IMR-90 (cell line): ENCODE measurements at regions not wholly inside any gene's neighbourhood (a gene's known extent, or its start where the extent isn't known, plus 50 kb on each side); places are given as distances from the start of the nearest gene placed in this dataset.

Experiments
- ATAC-seq: fragments of 200-7000 bp; cut with Tn5 transposase; 2 replicates; pipeline ENCODE4 v1.9.1; 2020; ENCODE audit warnings: low read depth, mild to moderate bottlenecking, moderate library complexity
- BruUV-seq: library from RNA; stranded (reverse); fragments of 400-500 nt; replicated peaks from 2 replicates; lab custom pipeline; 2021; lab: Mats Ljungman, UMichigan
- CTCF ChIA-PET: fragments of 300-600 bp; formaldehyde crosslinking; extraction: SDS; loops from one replicate; lab custom pipeline; 2021; ENCODE audit warnings: antibody characterized with exemption; lab: Yijun Ruan, JAX
- POLR2A ChIA-PET: fragments of 300-600 bp; sonication (Branson Sonifier 250); formaldehyde crosslinking; loops from one replicate; lab custom pipeline; 2022; ENCODE audit warnings: antibody characterized with exemption; ENCODE audit not compliant: unreplicated experiment; lab: Charles Lee
- DNase-seq: peaks from one replicate; pipeline ENCODE4 v3.0.0; 2013
- H2AFZ ChIP-seq: replicated peaks from 2 replicates; pipeline ENCODE3; 2013; ENCODE audit warnings: low read length, mild to moderate bottlenecking; ENCODE audit not compliant: poor library complexity
- H2AK5ac ChIP-seq: 2 replicates; pipeline ENCODE4 v1.6.1; 2013; ENCODE audit warnings: low read depth, low read length, inconsistent platforms
- H2AK9ac ChIP-seq: replicated peaks from 2 replicates; pipeline ENCODE3; 2013; ENCODE audit warnings: mild to moderate bottlenecking, low read depth, low read length, moderate library complexity; ENCODE audit not compliant: poor library complexity
- H2BK120ac ChIP-seq: 2 replicates; pipeline ENCODE4 v1.6.1; 2013; ENCODE audit warnings: low read depth, low read length, inconsistent platforms
- H2BK15ac ChIP-seq: 3 replicates; pipeline ENCODE4 v1.6.1; 2013; ENCODE audit warnings: low read depth, low read length, inconsistent platforms
- H2BK20ac ChIP-seq: 2 replicates; pipeline ENCODE4 v1.6.1; 2013; ENCODE audit warnings: low read depth, mild to moderate bottlenecking, inconsistent platforms, low read length, moderate library complexity
- H2BK5ac ChIP-seq: 2 replicates; pipeline ENCODE4 v1.6.1; 2013; ENCODE audit warnings: mild to moderate bottlenecking, low read depth, low read length, inconsistent platforms; ENCODE audit not compliant: poor library complexity, severe bottlenecking
- H3K14ac ChIP-seq: replicated peaks from 2 replicates; pipeline ENCODE4 v1.6.1; 2013; ENCODE audit warnings: low read depth, low read length, inconsistent platforms
- H3K18ac ChIP-seq: 2 replicates; pipeline ENCODE4 v1.6.1; 2013; ENCODE audit warnings: low read depth, low read length, control low read depth
- H3K23ac ChIP-seq: 2 replicates; pipeline ENCODE4 v1.6.1; 2013; ENCODE audit warnings: low read depth, low read length, inconsistent platforms
- H3K27ac ChIP-seq: 2 replicates; pipeline ENCODE4 v1.5.1; 2013; ENCODE audit warnings: mild to moderate bottlenecking, control low read depth, low read length; ENCODE audit not compliant: insufficient read depth
- H3K27me3 ChIP-seq: 2 replicates; pipeline ENCODE4 v1.6.1; 2013; ENCODE audit warnings: low read length; ENCODE audit not compliant: control insufficient read depth, insufficient read depth
- H3K36me3 ChIP-seq: 2 replicates; pipeline ENCODE4 v1.6.1; 2013; ENCODE audit warnings: low read length, mixed read lengths; ENCODE audit not compliant: control insufficient read depth, insufficient read depth
- H3K4ac ChIP-seq: 2 replicates; pipeline ENCODE4 v1.6.1; 2013; ENCODE audit warnings: low read depth, low read length, inconsistent platforms
- H3K4me1 ChIP-seq: 2 replicates; pipeline ENCODE4 v1.6.1; 2013; ENCODE audit warnings: low read length, mixed read lengths; ENCODE audit not compliant: control insufficient read depth, insufficient read depth
- H3K4me2 ChIP-seq: 2 replicates; pipeline ENCODE4 v1.6.1; 2013; ENCODE audit warnings: low read depth, mild to moderate bottlenecking, control low read depth, low read length, moderate library complexity
- H3K4me3 ChIP-seq: 2 replicates; pipeline ENCODE4 v1.5.1; 2013; ENCODE audit warnings: low read depth, mild to moderate bottlenecking, control low read depth, low read length, moderate library complexity; ENCODE audit not compliant: insufficient read depth
- H3K56ac ChIP-seq: 2 replicates; pipeline ENCODE4 v1.6.1; 2013; ENCODE audit warnings: low read length, inconsistent platforms; ENCODE audit not compliant: insufficient read depth; ENCODE audit errors: extremely low read depth
- H3K79me1 ChIP-seq, 2 experiments: 2 replicates each; pipeline ENCODE4 v1.6.1; 2013; ENCODE audit warnings: low read length in 2 of 2, inconsistent platforms in 1 of 2, low read depth in 1 of 2
- H3K9ac ChIP-seq: 2 replicates; pipeline ENCODE4 v1.6.1; 2013; ENCODE audit warnings: low read depth, low read length, control low read depth
- H3K9me1 ChIP-seq: 2 replicates; pipeline ENCODE4 v1.6.1; 2013; ENCODE audit warnings: low read length, inconsistent platforms; ENCODE audit not compliant: insufficient read depth
- H3K9me3 ChIP-seq: 2 replicates; pipeline ENCODE4 v1.6.1; 2013; ENCODE audit warnings: low read length; ENCODE audit not compliant: control insufficient read depth, insufficient read depth
- H4K20me1 ChIP-seq: 2 replicates; pipeline ENCODE4 v1.6.1; 2013; ENCODE audit warnings: low read length, inconsistent platforms; ENCODE audit not compliant: insufficient read depth
- H4K5ac ChIP-seq: 2 replicates; pipeline ENCODE4 v1.6.1; 2013; ENCODE audit warnings: mild to moderate bottlenecking, low read depth, low read length, control low read depth
- H4K8ac ChIP-seq, 2 experiments: 2 replicates each; pipeline ENCODE4 v1.6.1; 2013; ENCODE audit warnings: low read depth in 2 of 2, low read length in 2 of 2, control low read depth in 1 of 2, inconsistent platforms in 1 of 2
- H4K91ac ChIP-seq: 2 replicates; pipeline ENCODE4 v1.6.1; 2013; ENCODE audit warnings: low read depth, low read length, inconsistent platforms; ENCODE audit not compliant: insufficient read depth
- BHLHE40 ChIP-seq: fragments of 150-350 bp; IDR thresholded peaks from 2 replicates; pipeline ENCODE4 v1.6.1; 2016; ENCODE audit warnings: mild to moderate bottlenecking, low read depth, low read length
- CEBPB ChIP-seq: IDR thresholded peaks from 2 replicates; pipeline ENCODE4 v1.6.1; 2012; ENCODE audit warnings: low read depth, low read length, improper control_type of control experiment
- CHD1 ChIP-seq: IDR thresholded peaks from 2 replicates; pipeline ENCODE4 v1.6.1; 2012; ENCODE audit warnings: low read depth, low read length, improper control_type of control experiment
- FOS ChIP-seq: fragments of 150-350 bp; IDR thresholded peaks from 2 replicates; pipeline ENCODE4 v1.6.1; 2016; ENCODE audit warnings: low read depth, low read length
- MAFK ChIP-seq: IDR thresholded peaks from 2 replicates; pipeline ENCODE4 v1.6.1; 2012; ENCODE audit warnings: low read depth, low read length, improper control_type of control experiment
- MAZ ChIP-seq: IDR thresholded peaks from 2 replicates; pipeline ENCODE4 v1.6.1; 2012; ENCODE audit warnings: low read depth, mild to moderate bottlenecking, low read length, improper control_type of control experiment, moderate library complexity, borderline replicate concordance
- MXI1 ChIP-seq: IDR thresholded peaks from 2 replicates; pipeline ENCODE4 v1.6.1; 2012; ENCODE audit warnings: low read depth, mild to moderate bottlenecking, low read length, moderate library complexity, borderline replicate concordance
- NFE2L2 ChIP-seq: fragments of 150-350 bp; IDR thresholded peaks from 2 replicates; pipeline ENCODE4 v1.6.1; 2016; ENCODE audit warnings: low read depth, mild to moderate bottlenecking, low read length
- POLR2A ChIP-seq: IDR thresholded peaks from 2 replicates; pipeline ENCODE4 v1.6.1; 2012; ENCODE audit warnings: mild to moderate bottlenecking, low read depth, low read length
- RAD21 ChIP-seq: IDR thresholded peaks from 2 replicates; pipeline ENCODE4 v1.6.1; 2012; ENCODE audit warnings: low read length, improper control_type of control experiment
- RCOR1 ChIP-seq: IDR thresholded peaks from 2 replicates; pipeline ENCODE4 v1.6.1; 2012; ENCODE audit warnings: mild to moderate bottlenecking, low read length, improper control_type of control experiment; ENCODE audit not compliant: insufficient replicate concordance
- RFX5 ChIP-seq: IDR thresholded peaks from 2 replicates; pipeline ENCODE4 v1.8.0; 2012; ENCODE audit warnings: low read depth, mild to moderate bottlenecking, low read length, moderate library complexity
- SMC3 ChIP-seq: fragments of 150-350 bp; IDR thresholded peaks from 2 replicates; pipeline ENCODE4 v1.6.1; 2016; ENCODE audit warnings: low read depth, mild to moderate bottlenecking, antibody characterized with exemption, low read length, moderate library complexity
- USF2 ChIP-seq: fragments of 150-350 bp; IDR thresholded peaks from 2 replicates; pipeline ENCODE4 v1.6.1; 2017; ENCODE audit warnings: mild to moderate bottlenecking, antibody characterized with exemption, low read length, low read depth
- WGBS, 2 experiments: methylation state at CpG; one replicate each; pipeline versions ENCODE4 v1.1.5 to v1.1.7; 2013; ENCODE audit warnings: missing lambda C conversion rate in 2 of 2; ENCODE audit not compliant: insufficient read length in 1 of 2; ENCODE audit errors: extremely low coverage in 2 of 2; 5-methylcytosine and 5-hydroxymethylcytosine counted together
- dilution Hi-C: fragments of 300-500 bp; cut with HindIII; formaldehyde crosslinking; loops from one replicate; pipeline ENCODE4 v1.14.3; 2018; ENCODE audit warnings: low sequenced_read_pairs; ENCODE audit not compliant: unreplicated experiment
- in situ Hi-C: fragments of 300-500 bp; cut with MboI; formaldehyde crosslinking; loops from 3 replicates; pipeline ENCODE4 v1.14.3; 2019; ENCODE audit warnings: low sequenced_read_pairs, inconsistent platforms, mixed read lengths
- intact Hi-C: fragments of 100-400 bp; cut with micrococcal nuclease; formaldehyde crosslinking; loops from 2 replicates; pipeline ENCODE4 v1.10.0; 2022
- TF ChIP-seq, protein P1 (sequence below): fragments of 150-350 bp; IDR thresholded peaks from 2 replicates; pipeline ENCODE4 v1.6.1; 2016; ENCODE audit warnings: low read depth, mild to moderate bottlenecking, low read length, moderate library complexity, borderline replicate concordance

DNA sequence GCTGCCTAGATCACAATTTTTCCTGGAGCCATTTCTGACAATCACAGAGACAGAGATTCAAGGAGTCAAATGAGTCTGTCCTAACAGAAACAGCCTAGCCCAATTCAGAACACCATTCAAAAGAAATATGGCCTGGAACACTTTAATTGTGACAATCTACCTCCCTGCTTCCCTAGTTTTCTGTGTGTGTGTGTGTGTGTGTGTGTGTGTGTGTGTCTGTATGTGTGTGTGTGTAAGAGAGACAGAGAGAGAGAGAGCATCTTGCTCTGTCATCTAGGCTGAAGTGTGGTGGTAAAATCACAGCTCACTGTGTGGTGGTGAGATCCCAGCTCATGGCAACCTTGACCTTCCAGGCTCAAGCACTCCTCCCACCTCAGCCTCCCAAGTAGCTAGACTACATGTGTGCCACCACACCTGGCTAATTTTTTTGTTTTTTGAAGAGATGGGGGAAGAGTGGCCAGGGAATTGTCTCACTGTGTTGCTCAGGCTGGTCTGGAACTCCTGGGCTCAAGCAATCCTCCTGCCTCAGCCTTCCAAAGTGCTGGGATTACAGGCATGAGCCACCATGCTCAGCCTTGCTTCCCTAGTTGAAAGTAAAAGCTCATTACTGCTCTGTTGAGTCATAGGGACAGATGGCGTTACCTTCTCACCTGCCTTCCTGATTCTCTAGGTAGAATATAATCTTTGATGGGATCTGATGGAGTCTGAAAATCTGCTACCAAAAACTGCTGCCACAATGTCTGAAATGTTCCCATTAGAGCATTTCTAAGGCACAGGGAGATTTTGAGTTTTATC lies 89.6 kb upstream of the BEND6 start:
- DNase-seq (no peak), ATAC-seq (no peak)
- peak overlapping the region; percentile 56 to 70; a peak in 2 of 4 replicates for H4K8ac ChIP-seq
- no peak overlapping the region for H3K4me3 ChIP-seq
- H3K56ac ChIP-seq, result peak overlapping the region; percentile 14; the same call in 1 of the 2 replicates
- H2BK120ac ChIP-seq, result peak overlapping the region; percentile 82
- H2BK5ac ChIP-seq, result peak overlapping the region; percentile 95
- peaks cover 5% of the 10 kb centered on the region for H3K36me3 ChIP-seq
- dilution Hi-C loops (no loop called here), intact Hi-C loops (no loop called here), in situ Hi-C loops (loop anchor here (25.0 kb wide), 1 partner anchor 503 kb away; no protein-coding TSS in a partner anchor)
- H3K9me1 ChIP-seq, result peaks cover 24% of the 10 kb centered on the region
- H3K9ac ChIP-seq, result no peak overlapping the region
- peaks cover 34% of the 10 kb centered on the region for H3K4me1 ChIP-seq
- peak overlapping the region; percentile 42; the same call in 1 of the 2 replicates for H3K27ac ChIP-seq
- H3K27me3 ChIP-seq, result no peaks in the 10 kb centered on the region
- H3K23ac ChIP-seq, result peak overlapping the region; percentile 83
- peak overlapping the region; percentile 98 for H2AK5ac ChIP-seq
- H3K79me1 ChIP-seq, result peaks cover 17 to 77% of the 10 kb centered on the region in 2 experiments; a peak in 3 of 4 replicates
- POLR2A ChIA-PET, result no interaction called here
- H2AFZ ChIP-seq, result peak overlapping the region; percentile 9
- TF ChIP-seq RFX5 (no peak), SMC3 (no peak), RAD21 (no peak), RCOR1 (no peak), CHD1 (no peak), NFE2L2 (no peak), BHLHE40 (no peak), POLR2A (no peak), MXI1 (no peak), CEBPB (no peak), USF2 (no peak), FOS (no peak), MAFK (no peak), MAZ (no peak)
- TF ChIP-seq, protein P1, sequence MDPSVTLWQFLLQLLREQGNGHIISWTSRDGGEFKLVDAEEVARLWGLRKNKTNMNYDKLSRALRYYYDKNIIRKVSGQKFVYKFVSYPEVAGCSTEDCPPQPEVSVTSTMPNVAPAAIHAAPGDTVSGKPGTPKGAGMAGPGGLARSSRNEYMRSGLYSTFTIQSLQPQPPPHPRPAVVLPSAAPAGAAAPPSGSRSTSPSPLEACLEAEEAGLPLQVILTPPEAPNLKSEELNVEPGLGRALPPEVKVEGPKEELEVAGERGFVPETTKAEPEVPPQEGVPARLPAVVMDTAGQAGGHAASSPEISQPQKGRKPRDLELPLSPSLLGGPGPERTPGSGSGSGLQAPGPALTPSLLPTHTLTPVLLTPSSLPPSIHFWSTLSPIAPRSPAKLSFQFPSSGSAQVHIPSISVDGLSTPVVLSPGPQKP, result no peak
- H2AK9ac ChIP-seq, result no peak overlapping the region
- H3K9me3 ChIP-seq, result no peaks in the 10 kb centered on the region
- no CpG with 5 or more reads among the region's 1 CpG for WGBS, 2 experiments
- peak overlapping the region; percentile 53 for H4K91ac ChIP-seq
- CTCF ChIA-PET, result interaction anchor here (0.8 to 1.3 kb wide), 3 partner anchors 10 to 90 kb away, joined by 3 to 5 read pairs (median 3); partner anchors contain the start of gene BEND6
- H3K14ac ChIP-seq, result peak overlapping the region; percentile 73
- no peaks in the 10 kb centered on the region for H4K20me1 ChIP-seq
- peak overlapping the region; percentile 89 for H3K4ac ChIP-seq
- H3K4me2 ChIP-seq, result no peak overlapping the region
- H3K18ac ChIP-seq, result peak overlapping the region; percentile 84
- peak overlapping the region; percentile 38; the same call in 1 of the 2 replicates for H4K5ac ChIP-seq
- H2BK15ac ChIP-seq, result peak overlapping the region; percentile 62; the same call in 1 of the 3 replicates
- peak overlapping the region; percentile 23 for H2BK20ac ChIP-seq
- BruUV-seq, result no TSS peak
